GM12878 (cell line): ENCODE measurements at regions not wholly inside any gene's neighbourhood (a gene's known extent, or its start where the extent isn't known, plus 50 kb on each side); places are given as distances from the start of the nearest gene placed in this dataset.

ENCODE experiments used
- ATAC-seq: fragments of 200-7000 bp; cut with Tn5 transposase; 3 replicates; pipeline ENCODE4 v1.9.1; 2020; ENCODE audit warnings: mild to moderate bottlenecking, moderate library complexity
- BruUV-seq: library from RNA; stranded (reverse); fragments of 400-500 nt; replicated peaks from 2 replicates; lab custom pipeline; 2021; lab: Mats Ljungman, UMichigan
- CTCF ChIA-PET: fragments of 300-600 bp; sonication (Branson Sonifier 250); formaldehyde crosslinking; extraction: SDS; loops from one replicate; lab custom pipeline; 2021; ENCODE audit warnings: inconsistent platforms; lab: Yijun Ruan, JAX
- POLR2A ChIA-PET: fragments of 350-600 bp; formaldehyde crosslinking; extraction: SDS; loops from one replicate; lab custom pipeline; 2021; ENCODE audit warnings: inconsistent platforms; lab: Charles Lee
- RAD21 ChIA-PET: fragments of 300-600 bp; sonication (Branson Sonifier 250); formaldehyde crosslinking; loops from one replicate; lab custom pipeline; 2023; ENCODE audit warnings: antibody characterized with exemption; ENCODE audit not compliant: unreplicated experiment; lab: Charles Lee
- SMC1A ChIA-PET: fragments of 300-600 bp; sonication (Branson Sonifier 250); formaldehyde crosslinking; loops from one replicate; lab custom pipeline; 2023; ENCODE audit not compliant: unreplicated experiment, uncharacterized antibody; lab: Charles Lee
- DNase-seq: peaks from one replicate; pipeline ENCODE4 v3.0.0-alpha.2; 2011; ENCODE audit warnings: low read depth, low spot score
- FAIRE-seq: peaks from 3 replicates; lab custom pipeline; 2011; peaks lifted over from hg19 to GRCh38; lab: Jason Lieb, UNC
- H2AFZ ChIP-seq: 2 replicates; pipeline ENCODE4 v1.6.0; 2011; ENCODE audit warnings: low read depth, low read length, control low read depth; ENCODE audit not compliant: control insufficient read depth
- H3K27ac ChIP-seq: 2 replicates; pipeline ENCODE4 v1.5.1; 2011; ENCODE audit warnings: control low read depth; ENCODE audit not compliant: control insufficient read depth, insufficient read depth
- H3K27me3 ChIP-seq, 2 experiments: replicated peaks in 1 of 2; 2 replicates each; pipeline versions ENCODE4 v1.6.0 to v1.6.1; 2011; ENCODE audit warnings: low read length in 1 of 2; ENCODE audit not compliant: control insufficient read depth in 2 of 2, insufficient read depth in 2 of 2
- H3K36me3 ChIP-seq, 2 experiments: 2 replicates each; pipeline ENCODE4 v1.5.1; 2011; ENCODE audit warnings: low read length in 1 of 2; ENCODE audit not compliant: control insufficient read depth in 2 of 2, insufficient read depth in 2 of 2
- H3K4me1 ChIP-seq: 2 replicates; pipeline ENCODE4 v1.6.1; 2011; ENCODE audit warnings: mild to moderate bottlenecking, low read length, moderate library complexity, mixed read lengths; ENCODE audit not compliant: control insufficient read depth, insufficient read depth
- H3K4me2 ChIP-seq: 2 replicates; pipeline ENCODE4 v1.6.0; 2011; ENCODE audit warnings: control low read depth; ENCODE audit not compliant: control insufficient read depth, insufficient read depth
- H3K4me3 ChIP-seq: fragments of 200-600 bp; sonication (generic); 2 replicates; pipeline ENCODE4 v1.5.1; 2016
- H3K79me2 ChIP-seq: 2 replicates; pipeline ENCODE4 v1.6.0; 2011; ENCODE audit warnings: low read length; ENCODE audit not compliant: control insufficient read depth, insufficient read depth
- H3K9ac ChIP-seq: 2 replicates; pipeline ENCODE4 v1.8.0; 2011; ENCODE audit warnings: low read length, control low read depth, mixed read lengths; ENCODE audit not compliant: control insufficient read depth, insufficient read depth
- H3K9me3 ChIP-seq: replicated peaks from 3 replicates; pipeline ENCODE4 v1.5.1; 2011; ENCODE audit warnings: mild to moderate bottlenecking, low read length; ENCODE audit not compliant: control insufficient read depth, insufficient read depth
- H4K20me1 ChIP-seq: 2 replicates; pipeline ENCODE4 v1.6.0; 2011; ENCODE audit not compliant: control insufficient read depth, insufficient read depth
- ATF3 ChIP-seq: IDR thresholded peaks from 2 replicates; pipeline ENCODE4 v1.6.1; 2011; ENCODE audit warnings: low read depth, mild to moderate bottlenecking, low read length, moderate library complexity, borderline replicate concordance; ENCODE audit errors: extremely low read depth
- EED ChIP-seq: sonication (generic); IDR thresholded peaks from 2 replicates; pipeline ENCODE4 v1.6.1; 2016; ENCODE audit warnings: antibody characterized with exemption, low read depth
- EP300 ChIP-seq, 2 experiments: fragments of 150-350 bp in 1 of 2; IDR thresholded peaks; 2 replicates each; pipeline ENCODE4 v1.6.1; 2011 to 2012; ENCODE audit warnings: low read depth in 2 of 2, low read length in 2 of 2, borderline replicate concordance in 1 of 2, improper control_type of control experiment in 1 of 2, inconsistent platforms in 1 of 2; ENCODE audit not compliant: control insufficient read depth in 1 of 2
- IRF4 ChIP-seq: IDR thresholded peaks from 2 replicates; pipeline ENCODE4 v1.6.1; 2011; ENCODE audit warnings: low read depth, low read length
- MTA2 ChIP-seq: fragments of 450-650 bp; IDR thresholded peaks from 2 replicates; pipeline ENCODE4 v1.6.1; 2016; ENCODE audit warnings: low read depth, mild to moderate bottlenecking, moderate library complexity
- RB1 ChIP-seq: fragments of 450-650 bp; formaldehyde crosslinking; IDR thresholded peaks from 2 replicates; pipeline ENCODE4 v1.6.1; 2017; ENCODE audit warnings: mild to moderate bottlenecking, borderline replicate concordance
- SIX5 ChIP-seq: IDR thresholded peaks from 2 replicates; pipeline ENCODE4 v1.6.1; 2011; ENCODE audit warnings: mild to moderate bottlenecking, low read depth, low read length, moderate library complexity; ENCODE audit not compliant: severe bottlenecking
- YBX1 ChIP-seq: fragments of 450-650 bp; IDR thresholded peaks from 2 replicates; pipeline ENCODE4 v1.6.1; 2016; ENCODE audit warnings: antibody characterized with exemption
- WGBS: methylation state at CpG from one replicate; pipeline ENCODE4 v1.1.6; 2016; ENCODE audit warnings: low lambda C conversion rate; ENCODE audit not compliant: insufficient replicate concordance, insufficient coverage; ENCODE audit errors: missing lambda C conversion rate; 5-methylcytosine and 5-hydroxymethylcytosine counted together
- in situ Hi-C: fragments of 300-500 bp; cut with MboI; formaldehyde crosslinking; loops from 9 replicates; pipeline ENCODE4 v1.14.3; 2018; ENCODE audit warnings: mixed read lengths
- intact Hi-C: fragments of 100-400 bp; cut with micrococcal nuclease; formaldehyde crosslinking; loops from one replicate; pipeline ENCODE4 v1.14.2; 2022; ENCODE audit not compliant: unreplicated experiment
- TF ChIP-seq, protein P1 (sequence below): fragments of 150-350 bp; IDR thresholded peaks from 2 replicates; pipeline ENCODE4 v1.6.1; 2016; ENCODE audit warnings: low read depth, low read length
- TF ChIP-seq, protein P2 (sequence below): fragments of 450-650 bp; IDR thresholded peaks from 2 replicates; pipeline ENCODE4 v1.6.1; 2017; ENCODE audit warnings: mild to moderate bottlenecking, low read depth, inconsistent platforms; ENCODE audit not compliant: poor library complexity, severe bottlenecking

DNA sequence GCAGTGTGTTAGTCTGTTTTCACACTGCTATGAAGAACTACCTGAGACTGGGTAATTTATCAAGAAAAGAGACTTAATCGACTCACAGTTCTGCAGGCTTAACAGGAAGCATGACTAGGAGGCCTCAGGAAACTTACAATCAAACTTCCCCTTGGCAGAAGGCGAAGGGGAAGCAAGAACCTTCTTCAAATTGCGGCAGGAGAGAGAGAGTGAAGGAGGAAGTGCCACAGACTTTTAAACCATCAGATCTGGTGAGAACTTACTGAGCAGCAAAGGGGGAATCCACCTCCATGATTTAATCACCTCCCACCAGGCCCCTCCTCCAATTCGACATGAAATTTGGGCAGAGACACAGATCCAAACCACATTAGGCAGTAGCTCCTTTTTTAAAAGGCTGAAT lies 59.2 kb upstream of the LEF1 start:
- Histone ChIP-seq H3K4me3 (no peak overlapping the region), H3K79me2 (no peaks in the 10 kb centered on the region), H3K27me3 (no peaks in the 10 kb centered on the region), H2AFZ (no peak overlapping the region), H4K20me1 (no peaks in the 10 kb centered on the region), H3K9ac (no peak overlapping the region), H3K27ac (no peak overlapping the region), H3K4me2 (no peak overlapping the region), H3K9me3 (no peaks in the 10 kb centered on the region), H3K36me3 (no peaks in the 10 kb centered on the region)
- POLR2A ChIA-PET, result no interaction called here
- intact Hi-C loops, result no loop called here
- in situ Hi-C loops, result no loop called here
- CTCF ChIA-PET, result interaction anchor here (0.9 kb wide), 1 partner anchor 10 kb away, joined by 3 read pairs; no protein-coding TSS in a partner anchor
- RAD21 ChIA-PET, result interaction anchor here (0.5 kb wide), 1 partner anchor 271 kb away, joined by 3 read pairs; no protein-coding TSS in a partner anchor
- no TSS peak for BruUV-seq
- FAIRE-seq (no peak), ATAC-seq (no peak)
- TF ChIP-seq ATF3, result no peak
- TF ChIP-seq, protein P1, sequence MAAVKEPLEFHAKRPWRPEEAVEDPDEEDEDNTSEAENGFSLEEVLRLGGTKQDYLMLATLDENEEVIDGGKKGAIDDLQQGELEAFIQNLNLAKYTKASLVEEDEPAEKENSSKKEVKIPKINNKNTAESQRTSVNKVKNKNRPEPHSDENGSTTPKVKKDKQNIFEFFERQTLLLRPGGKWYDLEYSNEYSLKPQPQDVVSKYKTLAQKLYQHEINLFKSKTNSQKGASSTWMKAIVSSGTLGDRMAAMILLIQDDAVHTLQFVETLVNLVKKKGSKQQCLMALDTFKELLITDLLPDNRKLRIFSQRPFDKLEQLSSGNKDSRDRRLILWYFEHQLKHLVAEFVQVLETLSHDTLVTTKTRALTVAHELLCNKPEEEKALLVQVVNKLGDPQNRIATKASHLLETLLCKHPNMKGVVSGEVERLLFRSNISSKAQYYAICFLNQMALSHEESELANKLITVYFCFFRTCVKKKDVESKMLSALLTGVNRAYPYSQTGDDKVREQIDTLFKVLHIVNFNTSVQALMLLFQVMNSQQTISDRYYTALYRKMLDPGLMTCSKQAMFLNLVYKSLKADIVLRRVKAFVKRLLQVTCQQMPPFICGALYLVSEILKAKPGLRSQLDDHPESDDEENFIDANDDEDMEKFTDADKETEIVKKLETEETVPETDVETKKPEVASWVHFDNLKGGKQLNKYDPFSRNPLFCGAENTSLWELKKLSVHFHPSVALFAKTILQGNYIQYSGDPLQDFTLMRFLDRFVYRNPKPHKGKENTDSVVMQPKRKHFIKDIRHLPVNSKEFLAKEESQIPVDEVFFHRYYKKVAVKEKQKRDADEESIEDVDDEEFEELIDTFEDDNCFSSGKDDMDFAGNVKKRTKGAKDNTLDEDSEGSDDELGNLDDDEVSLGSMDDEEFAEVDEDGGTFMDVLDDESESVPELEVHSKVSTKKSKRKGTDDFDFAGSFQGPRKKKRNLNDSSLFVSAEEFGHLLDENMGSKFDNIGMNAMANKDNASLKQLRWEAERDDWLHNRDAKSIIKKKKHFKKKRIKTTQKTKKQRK, result no peak
- TF ChIP-seq, all 136 proteins: peak for 0
- SMC1A ChIA-PET, result no interaction called here
- H3K4me1 ChIP-seq, result no peaks in the 10 kb centered on the region
- no peak for DNase-seq
- 2% methylated on average over 4 of the region's 4 CpGs for WGBS

DNA sequence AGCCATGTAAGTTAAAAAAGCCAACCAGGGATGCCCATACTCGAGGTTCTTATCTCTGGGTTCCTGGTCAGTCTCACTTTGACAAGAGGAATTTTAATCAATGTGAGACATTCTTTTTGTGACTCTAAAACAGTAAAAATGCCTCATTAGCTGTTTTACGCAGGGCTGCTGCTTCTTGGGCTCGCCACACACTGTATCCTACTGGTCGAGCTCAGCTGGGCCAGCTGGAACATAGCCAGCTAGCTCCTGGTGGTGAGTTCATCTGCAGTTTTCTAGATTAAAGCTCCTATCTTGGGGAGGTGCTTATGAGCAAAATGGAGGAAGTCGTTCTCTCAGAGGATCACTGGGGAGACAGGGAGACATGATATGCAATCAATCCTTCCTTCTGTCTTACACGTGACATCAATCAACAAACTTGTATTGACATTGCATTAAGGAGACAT lies 55.9 kb upstream of the LEF1 start:
- no TSS peak for BruUV-seq
- H3K4me3 ChIP-seq, result no peak overlapping the region
- no peaks in the 10 kb centered on the region for H3K79me2 ChIP-seq
- FAIRE-seq, result no peak
- no peaks in the 10 kb centered on the region for H4K20me1 ChIP-seq
- in situ Hi-C loops, result no loop called here
- no peaks in the 10 kb centered on the region for H3K9me3 ChIP-seq
- WGBS, result 21% methylated on average over 6 of the region's 6 CpGs
- intact Hi-C loops, result no loop called here
- ChIA-PET CTCF (no interaction called here), RAD21 (no interaction called here), POLR2A (no interaction called here), SMC1A (no interaction called here)
- no peak for ATAC-seq
- no peak for DNase-seq
- H3K4me1 ChIP-seq, result no peaks in the 10 kb centered on the region
- no peak overlapping the region for H3K9ac ChIP-seq
- no peaks in the 10 kb centered on the region for H3K36me3 ChIP-seq
- TF ChIP-seq EED (no peak), YBX1 (no peak), EP300 (IDR thresholded peaks at IDR 0.05; ENCODE audit: borderline replicate concordance in 1 of 2, control insufficient read depth in 1 of 2, low read depth in 2 of 2, low read length in 2 of 2) (no peak), IRF4 (no peak), RB1 (no peak), MTA2 (no peak), SIX5 (no peak)
- TF ChIP-seq, protein P2, sequence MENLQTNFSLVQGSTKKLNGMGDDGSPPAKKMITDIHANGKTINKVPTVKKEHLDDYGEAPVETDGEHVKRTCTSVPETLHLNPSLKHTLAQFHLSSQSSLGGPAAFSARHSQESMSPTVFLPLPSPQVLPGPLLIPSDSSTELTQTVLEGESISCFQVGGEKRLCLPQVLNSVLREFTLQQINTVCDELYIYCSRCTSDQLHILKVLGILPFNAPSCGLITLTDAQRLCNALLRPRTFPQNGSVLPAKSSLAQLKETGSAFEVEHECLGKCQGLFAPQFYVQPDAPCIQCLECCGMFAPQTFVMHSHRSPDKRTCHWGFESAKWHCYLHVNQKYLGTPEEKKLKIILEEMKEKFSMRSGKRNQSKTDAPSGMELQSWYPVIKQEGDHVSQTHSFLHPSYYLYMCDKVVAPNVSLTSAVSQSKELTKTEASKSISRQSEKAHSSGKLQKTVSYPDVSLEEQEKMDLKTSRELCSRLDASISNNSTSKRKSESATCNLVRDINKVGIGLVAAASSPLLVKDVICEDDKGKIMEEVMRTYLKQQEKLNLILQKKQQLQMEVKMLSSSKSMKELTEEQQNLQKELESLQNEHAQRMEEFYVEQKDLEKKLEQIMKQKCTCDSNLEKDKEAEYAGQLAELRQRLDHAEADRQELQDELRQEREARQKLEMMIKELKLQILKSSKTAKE, result no peak
- H3K4me2 ChIP-seq, result no peak overlapping the region
- H3K27me3 ChIP-seq, result no peaks in the 10 kb centered on the region
- H2AFZ ChIP-seq, result no peak overlapping the region
- no peak overlapping the region for H3K27ac ChIP-seq
